H9 (cell line): ENCODE measurements at regions not wholly inside any gene's neighbourhood (a gene's known extent, or its start where the extent isn't known, plus 50 kb on each side); places are given as distances from the start of the nearest gene placed in this dataset.

Experiments
- DNase-seq: peaks from one replicate; pipeline ENCODE4 v3.0.0-alpha.2; 2017
- H2AFZ ChIP-seq: one replicate; pipeline ENCODE4 v1.6.1; 2013; ENCODE audit warnings: mild to moderate bottlenecking, low read length, control low read depth, moderate library complexity
- H2AK5ac ChIP-seq: 2 replicates; pipeline ENCODE4 v1.6.1; 2013; ENCODE audit warnings: low read length, control low read depth, mixed read lengths; ENCODE audit not compliant: insufficient read length
- H2BK120ac ChIP-seq: one replicate; pipeline ENCODE4 v1.6.1; 2013; ENCODE audit warnings: low read depth, mild to moderate bottlenecking, low read length, control low read depth, inconsistent platforms; ENCODE audit not compliant: poor library complexity, severe bottlenecking
- H2BK12ac ChIP-seq: 2 replicates; pipeline ENCODE4 v1.6.1; 2013; ENCODE audit warnings: low read length, control low read depth, mixed read lengths, low read depth; ENCODE audit not compliant: insufficient read length
- H2BK15ac ChIP-seq: 2 replicates; pipeline ENCODE4 v1.6.1; 2013; ENCODE audit warnings: low read depth, low read length, control low read depth
- H2BK20ac ChIP-seq: one replicate; pipeline ENCODE4 v1.6.1; 2013; ENCODE audit warnings: low read depth, mild to moderate bottlenecking, low read length, control low read depth, inconsistent platforms; ENCODE audit not compliant: poor library complexity, severe bottlenecking
- H2BK5ac ChIP-seq: 2 replicates; pipeline ENCODE4 v1.6.1; 2013; ENCODE audit warnings: low read length, control low read depth, mixed read lengths; ENCODE audit not compliant: insufficient read length
- H3K14ac ChIP-seq: 2 replicates; pipeline ENCODE4 v1.6.1; 2013; ENCODE audit warnings: low read length, control low read depth; ENCODE audit not compliant: insufficient read depth
- H3K18ac ChIP-seq: 2 replicates; pipeline ENCODE4 v1.6.1; 2013; ENCODE audit warnings: low read depth, mild to moderate bottlenecking, mixed read lengths, low read length, control low read depth; ENCODE audit not compliant: insufficient read length
- H3K23ac ChIP-seq: 2 replicates; pipeline ENCODE4 v1.6.1; 2013; ENCODE audit warnings: low read length, control low read depth, mixed read lengths, low read depth; ENCODE audit not compliant: insufficient read length
- H3K23me2 ChIP-seq: 2 replicates; pipeline ENCODE4 v1.6.1; 2013; ENCODE audit warnings: low read depth, mild to moderate bottlenecking, mixed read lengths, low read length, control low read depth; ENCODE audit not compliant: insufficient read length, poor library complexity, severe bottlenecking
- H3K27ac ChIP-seq: 2 replicates; pipeline ENCODE4 v1.5.1; 2013; ENCODE audit warnings: low read length, control low read depth, mixed read lengths, low read depth; ENCODE audit not compliant: insufficient read length
- H3K27me3 ChIP-seq: 2 replicates; pipeline ENCODE4 v1.6.1; 2013; ENCODE audit warnings: low read length, control low read depth, inconsistent platforms; ENCODE audit not compliant: insufficient read depth
- H3K4ac ChIP-seq: 2 replicates; pipeline ENCODE4 v1.6.1; 2013; ENCODE audit warnings: low read depth, mild to moderate bottlenecking, control low read depth, inconsistent platforms, low read length, moderate library complexity
- H3K4me1 ChIP-seq: 2 replicates; pipeline ENCODE4 v1.6.1; 2013; ENCODE audit warnings: low read length, control low read depth, inconsistent platforms; ENCODE audit not compliant: insufficient read depth
- H3K4me2 ChIP-seq: 2 replicates; pipeline ENCODE4 v1.6.1; 2013; ENCODE audit warnings: low read length, control low read depth, mixed read lengths; ENCODE audit not compliant: insufficient read length, insufficient read depth
- H3K56ac ChIP-seq: 2 replicates; pipeline ENCODE4 v1.6.1; 2013; ENCODE audit warnings: low read depth, mild to moderate bottlenecking, mixed read lengths, low read length, control low read depth; ENCODE audit not compliant: insufficient read length
- H3K79me1 ChIP-seq: 2 replicates; pipeline ENCODE4 v1.6.1; 2013; ENCODE audit warnings: low read depth, mild to moderate bottlenecking, moderate library complexity, low read length, control low read depth, inconsistent platforms; ENCODE audit not compliant: insufficient read depth, poor library complexity, severe bottlenecking
- H3K79me2 ChIP-seq: 2 replicates; pipeline ENCODE4 v1.6.1; 2013; ENCODE audit warnings: low read length, control low read depth, inconsistent platforms; ENCODE audit not compliant: insufficient read depth
- H3K9ac ChIP-seq: 2 replicates; pipeline ENCODE4 v1.6.1; 2013; ENCODE audit warnings: low read length, control low read depth, mixed read lengths; ENCODE audit not compliant: insufficient read length; ENCODE audit errors: extremely low read depth
- H3K9me3 ChIP-seq: one replicate; pipeline ENCODE4 v1.6.1; 2013; ENCODE audit warnings: low read depth, low read length, inconsistent platforms; ENCODE audit not compliant: control insufficient read depth
- H3T11ph ChIP-seq: one replicate; pipeline ENCODE4 v1.6.1; 2013; ENCODE audit warnings: mild to moderate bottlenecking, low read length, control low read depth, inconsistent platforms
- H4K20me1 ChIP-seq: one replicate; pipeline ENCODE4 v1.6.1; 2013; ENCODE audit not compliant: control insufficient read depth, insufficient read length, insufficient read depth
- H4K5ac ChIP-seq: 2 replicates; pipeline ENCODE4 v1.6.1; 2013; ENCODE audit warnings: low read depth, mild to moderate bottlenecking, mixed read lengths, low read length, control low read depth; ENCODE audit not compliant: insufficient read length
- H4K8ac ChIP-seq: replicated peaks from 2 replicates; pipeline ENCODE4 v1.6.1; 2013; ENCODE audit warnings: low read length, control low read depth, mixed read lengths, low read depth; ENCODE audit not compliant: insufficient read length
- H4K91ac ChIP-seq: 2 replicates; pipeline ENCODE4 v1.6.1; 2013; ENCODE audit warnings: low read depth, mild to moderate bottlenecking, moderate library complexity, mixed read lengths, low read length, control low read depth; ENCODE audit not compliant: insufficient read length
- H3K27ac Mint-ChIP-seq, 3 experiments: 2 replicates in 2 of 3; 3 replicates in 1 of 3; pipeline ENCODE4 v1.8.0; 2020 to 2021; ENCODE audit warnings: mixed read lengths in 3 of 3, mild to moderate bottlenecking in 1 of 3, moderate library complexity in 1 of 3
- H3K27me3 Mint-ChIP-seq: 2 replicates; pipeline ENCODE4 v1.8.0; 2021; ENCODE audit warnings: low read depth, mild to moderate bottlenecking, moderate library complexity, mixed read lengths
- H3K36me3 Mint-ChIP-seq, 3 experiments: 2 replicates in 2 of 3; 3 replicates in 1 of 3; pipeline ENCODE4 v1.8.0; 2020 to 2021; ENCODE audit warnings: low read depth in 3 of 3, mixed read lengths in 3 of 3; ENCODE audit not compliant: insufficient read depth in 1 of 3
- H3K4me1 Mint-ChIP-seq, 2 experiments: 2 replicates each; pipeline ENCODE4 v1.8.0; 2020; ENCODE audit warnings: mixed read lengths in 2 of 2
- H3K4me3 Mint-ChIP-seq, 2 experiments: 2 replicates in 1 of 2; 3 replicates in 1 of 2; pipeline ENCODE4 v1.8.0; 2020 to 2021; ENCODE audit warnings: mild to moderate bottlenecking in 2 of 2, mixed read lengths in 2 of 2, moderate library complexity in 1 of 2
- H3K9me3 Mint-ChIP-seq, 2 experiments: 2 replicates in 1 of 2; 3 replicates in 1 of 2; pipeline ENCODE4 v1.8.0; 2020; ENCODE audit warnings: mild to moderate bottlenecking in 2 of 2, mixed read lengths in 2 of 2, moderate library complexity in 1 of 2
- TF ChIP-seq, protein P1 (sequence below): fragments of 200-600 bp; sonication (generic); conservative IDR thresholded peaks from 3 replicates; pipeline ENCODE4 v1.8.0; 2021; ENCODE audit warnings: antibody characterized with exemption, mild to moderate bottlenecking

DNA sequence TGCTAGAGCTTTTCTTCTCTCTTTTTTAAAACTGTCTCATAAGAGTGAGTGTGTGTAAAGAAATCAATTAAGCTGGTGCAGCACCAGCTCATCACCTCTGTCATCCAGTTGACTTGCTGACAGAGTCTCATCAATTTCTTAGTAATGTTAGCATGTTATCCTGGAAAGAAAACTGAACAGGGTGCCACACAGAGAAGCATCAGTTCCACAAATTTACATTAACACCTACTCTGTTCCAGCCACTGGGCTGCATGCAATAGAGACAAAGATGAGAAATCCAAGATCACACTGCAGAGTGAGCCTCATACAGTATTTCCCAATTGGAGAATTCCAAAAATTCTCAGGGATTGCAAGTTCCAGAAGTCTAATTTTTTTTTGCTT, 207.0 kb upstream of the CITED2 start:
- H2BK5ac ChIP-seq, result no peak overlapping the region
- no peak overlapping the region for H3K18ac ChIP-seq
- no peak overlapping the region for H3T11ph ChIP-seq
- H3K27ac ChIP-seq, result no peak overlapping the region
- no peak overlapping the region for H3K4ac ChIP-seq
- no peaks in the 10 kb centered on the region for H3K4me1 ChIP-seq
- no peaks in the 10 kb centered on the region for H3K79me1 ChIP-seq
- H3K23ac ChIP-seq, result no peak overlapping the region
- H2BK15ac ChIP-seq, result no peak overlapping the region
- H4K91ac ChIP-seq, result no peak overlapping the region
- no peak overlapping the region for H3K14ac ChIP-seq
- H3K9me3 ChIP-seq, result no peaks in the 10 kb centered on the region
- peaks cover 8 to 12% of the 10 kb centered on the region in 2 experiments for H3K4me1 Mint-ChIP-seq
- no peaks in the 10 kb centered on the region for H4K20me1 ChIP-seq
- H3K4me3 Mint-ChIP-seq, result no peak overlapping the region
- H2AFZ ChIP-seq, result no peak overlapping the region
- TF ChIP-seq, protein P1, sequence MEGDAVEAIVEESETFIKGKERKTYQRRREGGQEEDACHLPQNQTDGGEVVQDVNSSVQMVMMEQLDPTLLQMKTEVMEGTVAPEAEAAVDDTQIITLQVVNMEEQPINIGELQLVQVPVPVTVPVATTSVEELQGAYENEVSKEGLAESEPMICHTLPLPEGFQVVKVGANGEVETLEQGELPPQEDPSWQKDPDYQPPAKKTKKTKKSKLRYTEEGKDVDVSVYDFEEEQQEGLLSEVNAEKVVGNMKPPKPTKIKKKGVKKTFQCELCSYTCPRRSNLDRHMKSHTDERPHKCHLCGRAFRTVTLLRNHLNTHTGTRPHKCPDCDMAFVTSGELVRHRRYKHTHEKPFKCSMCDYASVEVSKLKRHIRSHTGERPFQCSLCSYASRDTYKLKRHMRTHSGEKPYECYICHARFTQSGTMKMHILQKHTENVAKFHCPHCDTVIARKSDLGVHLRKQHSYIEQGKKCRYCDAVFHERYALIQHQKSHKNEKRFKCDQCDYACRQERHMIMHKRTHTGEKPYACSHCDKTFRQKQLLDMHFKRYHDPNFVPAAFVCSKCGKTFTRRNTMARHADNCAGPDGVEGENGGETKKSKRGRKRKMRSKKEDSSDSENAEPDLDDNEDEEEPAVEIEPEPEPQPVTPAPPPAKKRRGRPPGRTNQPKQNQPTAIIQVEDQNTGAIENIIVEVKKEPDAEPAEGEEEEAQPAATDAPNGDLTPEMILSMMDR, result no peak
- H3K23me2 ChIP-seq, result no peaks in the 10 kb centered on the region
- no peaks in the 10 kb centered on the region for H3K27me3 ChIP-seq
- no peaks in the 10 kb centered on the region for H3K27me3 Mint-ChIP-seq
- no peak overlapping the region for H3K56ac ChIP-seq
- no peaks in the 10 kb centered on the region for H3K9me3 Mint-ChIP-seq
- H3K27ac Mint-ChIP-seq, result no peak overlapping the region
- no peak overlapping the region for H2BK20ac ChIP-seq
- no peak overlapping the region for H2AK5ac ChIP-seq
- no peaks in the 10 kb centered on the region for H3K79me2 ChIP-seq
- no peak overlapping the region for H2BK120ac ChIP-seq
- H4K8ac ChIP-seq, result no peak overlapping the region
- no peak overlapping the region for H4K5ac ChIP-seq
- H3K9ac ChIP-seq, result no peak overlapping the region
- DNase-seq, result no peak
- H3K36me3 Mint-ChIP-seq, result no peaks in the 10 kb centered on the region
- no peak overlapping the region for H2BK12ac ChIP-seq
- no peak overlapping the region for H3K4me2 ChIP-seq
